ENCODE measurements at regions not wholly inside any gene's neighbourhood (a gene's known extent, or its start where the extent isn't known, plus 50 kb on each side); places are given as distances from the start of the nearest gene placed in this dataset.

- Mint-ChIP-seq H3K4me3 (no peak overlapping the region), H3K27ac (no peak overlapping the region), H3K4me1 (no peaks in the 10 kb centered on the region), H3K9me3 (peaks cover 0 to 10% (median 0%) of the 10 kb centered on the region in 9 donors), H3K36me3 (no peaks in the 10 kb centered on the region), H3K27me3 (peaks cover 0 to 13% (median 0%) of the 10 kb centered on the region in 5 donors)
- ATAC-seq (no peak), DNase-seq (no peak)
- POLR2A ChIA-PET = no interaction called here
Measured at GRCh38 chr11:127223633-127224032, 223.1 kb upstream of the KIRREL3 start.

- H3K4me1 Mint-ChIP-seq = no peaks in the 10 kb centered on the region
- no peak overlapping the region for H3K27ac Mint-ChIP-seq
- H3K27me3 Mint-ChIP-seq = peaks cover 0 to 13% (median 0%) of the 10 kb centered on the region in 5 donors
- POLR2A ChIA-PET = no interaction called here
- no peak for DNase-seq
- ATAC-seq = no peak
- no peak overlapping the region for H3K4me3 Mint-ChIP-seq
- no peaks in the 10 kb centered on the region for H3K36me3 Mint-ChIP-seq
- H3K9me3 Mint-ChIP-seq = peaks cover 0 to 10% (median 0%) of the 10 kb centered on the region in 9 donors
Measured at GRCh38 chr11:127223026-127223425, 222.5 kb upstream of the KIRREL3 start.

- ATAC-seq (no peak), DNase-seq (no peak)
- Mint-ChIP-seq H3K36me3 (no peaks in the 10 kb centered on the region), H3K4me3 (no peak overlapping the region), H3K27ac (no peak overlapping the region), H3K27me3 (peaks cover 0 to 13% (median 0%) of the 10 kb centered on the region in 5 donors), H3K4me1 (no peaks in the 10 kb centered on the region), H3K9me3 (peaks cover 0 to 10% (median 0%) of the 10 kb centered on the region in 9 donors)
- POLR2A ChIA-PET = no interaction called here
Measured at GRCh38 chr11:127219704-127220103, 219.1 kb upstream of the KIRREL3 start.

GRCh38 chr11:127218275-127218608 lies 217.7 kb upstream of the KIRREL3 start:
- no peak for DNase-seq
- ATAC-seq = no peak
- Mint-ChIP-seq H3K27me3 (peaks cover 0 to 9% (median 0%) of the 10 kb centered on the region in 5 donors), H3K4me1 (no peaks in the 10 kb centered on the region), H3K27ac (no peak overlapping the region), H3K36me3 (no peaks in the 10 kb centered on the region), H3K9me3 (peaks cover 0 to 5% (median 0%) of the 10 kb centered on the region in 9 donors), H3K4me3 (no peak overlapping the region)
- POLR2A ChIA-PET = no interaction called here

GRCh38 chr11:127217452-127218274 lies 217.1 kb upstream of the KIRREL3 start:
- Mint-ChIP-seq H3K4me1 (no peaks in the 10 kb centered on the region), H3K27me3 (peaks cover 0 to 9% (median 0%) of the 10 kb centered on the region in 5 donors), H3K9me3 (peaks cover 0 to 5% (median 0%) of the 10 kb centered on the region in 9 donors), H3K4me3 (no peak overlapping the region), H3K27ac (no peak overlapping the region), H3K36me3 (no peaks in the 10 kb centered on the region)
- POLR2A ChIA-PET = no interaction called here
- no peak for DNase-seq
- ATAC-seq = no peak

GRCh38 chr11:127205688-127206217 lies 205.2 kb upstream of the KIRREL3 start:
- no peak for ATAC-seq
- Mint-ChIP-seq H3K4me3 (no peak overlapping the region), H3K9me3 (peaks cover 11 to 36% (median 26%) of the 10 kb centered on the region in 9 donors), H3K4me1 (no peaks in the 10 kb centered on the region), H3K27ac (no peak overlapping the region), H3K27me3 (peaks cover 0 to 6% (median 0%) of the 10 kb centered on the region in 5 donors), H3K36me3 (peaks cover 0 to 5% (median 0%) of the 10 kb centered on the region in 3 donors)
- DNase-seq = no peak
- POLR2A ChIA-PET = no interaction called here

- Mint-ChIP-seq H3K9me3 (peaks cover 7 to 31% (median 19%) of the 10 kb centered on the region in 9 donors), H3K4me3 (no peak overlapping the region), H3K27me3 (peaks cover 0 to 7% (median 0%) of the 10 kb centered on the region in 5 donors), H3K27ac (no peak overlapping the region), H3K4me1 (no peaks in the 10 kb centered on the region), H3K36me3 (peaks cover 0 to 5% (median 0%) of the 10 kb centered on the region in 3 donors)
- DNase-seq = no peak
- no peak for ATAC-seq
- POLR2A ChIA-PET = no interaction called here
Measured at GRCh38 chr11:127203490-127203889, 202.9 kb upstream of the KIRREL3 start.

GRCh38 chr11:127202105-127202504 lies 201.5 kb upstream of the KIRREL3 start:
- POLR2A ChIA-PET = no interaction called here
- Mint-ChIP-seq H3K4me1 (no peaks in the 10 kb centered on the region), H3K4me3 (no peak overlapping the region), H3K27me3 (peaks cover 0 to 14% (median 2%) of the 10 kb centered on the region in 5 donors), H3K27ac (no peak overlapping the region), H3K9me3 (peaks cover 2 to 20% (median 10%) of the 10 kb centered on the region in 9 donors), H3K36me3 (no peaks in the 10 kb centered on the region)
- ATAC-seq (no peak), DNase-seq (no peak)

GRCh38 chr11:127199306-127199801 lies 198.8 kb upstream of the KIRREL3 start:
- no peaks in the 10 kb centered on the region for H3K36me3 Mint-ChIP-seq
- H3K27me3 Mint-ChIP-seq = peaks cover 1 to 21% (median 2%) of the 10 kb centered on the region in 5 donors
- no peak overlapping the region for H3K27ac Mint-ChIP-seq
- no peaks in the 10 kb centered on the region for H3K4me1 Mint-ChIP-seq
- DNase-seq (no peak), ATAC-seq (no peak)
- POLR2A ChIA-PET = no interaction called here
- peaks cover 0 to 7% (median 3%) of the 10 kb centered on the region in 9 donors for H3K9me3 Mint-ChIP-seq
- H3K4me3 Mint-ChIP-seq = no peak overlapping the region

GRCh38 chr11:127195501-127196120 lies 195.0 kb upstream of the KIRREL3 start:
- ATAC-seq (no peak), DNase-seq (no peak)
- Mint-ChIP-seq H3K4me3 (no peak overlapping the region), H3K4me1 (no peaks in the 10 kb centered on the region), H3K36me3 (no peaks in the 10 kb centered on the region), H3K27me3 (peaks cover 1 to 21% (median 2%) of the 10 kb centered on the region in 5 donors), H3K9me3 (peaks cover 0 to 3% (median 0%) of the 10 kb centered on the region in 9 donors), H3K27ac (no peak overlapping the region)
- POLR2A ChIA-PET = no interaction called here

- Mint-ChIP-seq H3K9me3 (peaks cover 0 to 3% (median 0%) of the 10 kb centered on the region in 9 donors), H3K27me3 (peaks cover 1 to 21% (median 2%) of the 10 kb centered on the region in 5 donors), H3K27ac (no peak overlapping the region), H3K4me1 (no peaks in the 10 kb centered on the region), H3K4me3 (no peak overlapping the region), H3K36me3 (no peaks in the 10 kb centered on the region)
- no peak for ATAC-seq
- no peak for DNase-seq
- POLR2A ChIA-PET = no interaction called here
Measured at GRCh38 chr11:127194521-127194920, 194.0 kb upstream of the KIRREL3 start.

GRCh38 chr11:127193950-127194349 lies 193.4 kb upstream of the KIRREL3 start:
- DNase-seq = no peak

GRCh38 chr11:127191689-127192088 lies 191.1 kb upstream of the KIRREL3 start:
- Mint-ChIP-seq H3K27me3 (peaks cover 0 to 29% (median 1%) of the 10 kb centered on the region in 5 donors), H3K4me3 (no peak overlapping the region)
- no peak for ATAC-seq

More at GRCh38 chr11:127193950-127194349, 193.4 kb upstream of the KIRREL3 start:
- POLR2A ChIA-PET = no interaction called here
- no peaks in the 10 kb centered on the region for H3K36me3 Mint-ChIP-seq
- H3K27ac Mint-ChIP-seq = peak overlapping the region in 1 of 10 donors; percentile 26
- ATAC-seq = no peak
- H3K4me1 Mint-ChIP-seq = no peaks in the 10 kb centered on the region
- H3K4me3 Mint-ChIP-seq = no peak overlapping the region
- peaks cover 0 to 6% (median 0%) of the 10 kb centered on the region in 9 donors for H3K9me3 Mint-ChIP-seq
- H3K27me3 Mint-ChIP-seq = peaks cover 1 to 23% (median 2%) of the 10 kb centered on the region in 5 donors

More at GRCh38 chr11:127191689-127192088, 191.1 kb upstream of the KIRREL3 start:
- Mint-ChIP-seq H3K36me3 (no peaks in the 10 kb centered on the region), H3K9me3 (peaks cover 0 to 14% (median 0%) of the 10 kb centered on the region in 9 donors), H3K27ac (no peak overlapping the region), H3K4me1 (no peaks in the 10 kb centered on the region)
- POLR2A ChIA-PET = no interaction called here
- DNase-seq = no peak
